CD14-positive monocyte (primary cell): ENCODE measurements at regions not wholly inside any gene's neighbourhood (a gene's known extent, or its start where the extent isn't known, plus 50 kb on each side); places are given as distances from the start of the nearest gene placed in this dataset.
A peak's percentile ranks its signal among the peaks of the same experiment; 100 is the strongest.

ENCODE experiments used
- DNase-seq, 3 donors: peaks; one replicate each; pipeline ENCODE4 v3.0.0-alpha.2; 2011 to 2022
- H2AFZ ChIP-seq: 2 replicates; pipeline ENCODE4 v1.6.0; 2012; ENCODE audit warnings: mild to moderate bottlenecking, low read depth, low read length, inconsistent platforms; ENCODE audit not compliant: insufficient read depth, poor library complexity, severe bottlenecking
- H3K27ac ChIP-seq, 2 donors: 1 replicate in 1 of 2; 2 replicates in 1 of 2; pipeline ENCODE4 v1.5.1; 2012 to 2013; ENCODE audit warnings: low read length in 2 of 2, control low read depth in 1 of 2, inconsistent platforms in 1 of 2, low read depth in 1 of 2, mild to moderate bottlenecking in 1 of 2
- H3K27me3 ChIP-seq, 2 donors: one replicate each; pipeline versions ENCODE4 v1.6.0 to v1.6.1; 2011 to 2013; ENCODE audit warnings: low read length in 2 of 2; ENCODE audit not compliant: control insufficient read depth in 2 of 2, insufficient read depth in 2 of 2
- H3K36me3 ChIP-seq, 2 donors: replicated peaks in 1 of 2; 1 replicate in 1 of 2; 2 replicates in 1 of 2; pipeline versions ENCODE4 v1.5.1 to v1.6.1; 2012 to 2013; ENCODE audit warnings: low read length in 2 of 2, control low read depth in 1 of 2, inconsistent platforms in 1 of 2, mild to moderate bottlenecking in 1 of 2; ENCODE audit not compliant: insufficient read depth in 2 of 2, control insufficient read depth in 1 of 2
- H3K4me1 ChIP-seq, 2 donors: 1 replicate in 1 of 2; 2 replicates in 1 of 2; pipeline versions ENCODE4 v1.5.1 to v1.6.1; 2012 to 2013; ENCODE audit warnings: low read length in 2 of 2, control low read depth in 1 of 2, inconsistent platforms in 1 of 2, mild to moderate bottlenecking in 1 of 2, moderate library complexity in 1 of 2; ENCODE audit not compliant: insufficient read depth in 2 of 2, control insufficient read depth in 1 of 2
- H3K4me2 ChIP-seq: replicated peaks from 2 replicates; pipeline ENCODE3; 2012; ENCODE audit warnings: low read length, moderate library complexity, mild to moderate bottlenecking; ENCODE audit not compliant: poor library complexity, severe bottlenecking; ENCODE audit errors: extremely low read depth
- H3K4me3 ChIP-seq, 3 experiments: fragments of 200-600 bp in 1 of 3; sonication (generic) in 1 of 3; replicated peaks in 1 of 3; 1 replicate in 2 of 3; 2 replicates in 1 of 3; pipeline ENCODE4 v1.5.1; 2011 to 2013; ENCODE audit warnings: low read length in 3 of 3, mild to moderate bottlenecking in 3 of 3, control low read depth in 2 of 3, low read depth in 2 of 3, inconsistent platforms in 1 of 3, moderate library complexity in 1 of 3
- H3K79me2 ChIP-seq: 2 replicates; pipeline ENCODE4 v1.6.0; 2012; ENCODE audit warnings: mild to moderate bottlenecking, control low read depth, inconsistent platforms, low read length, moderate library complexity; ENCODE audit not compliant: insufficient read depth
- H3K9ac ChIP-seq: 2 replicates; pipeline ENCODE4 v1.6.0; 2017; ENCODE audit warnings: low read length, mild to moderate bottlenecking; ENCODE audit not compliant: insufficient read depth, poor library complexity, severe bottlenecking
- H3K9me3 ChIP-seq, 2 donors: replicated peaks in 1 of 2; 1 replicate in 1 of 2; 2 replicates in 1 of 2; pipeline versions ENCODE4 v1.5.1 to v1.6.1; 2012 to 2013; ENCODE audit warnings: low read length in 2 of 2, control low read depth in 1 of 2; ENCODE audit not compliant: control insufficient read depth in 1 of 2, insufficient read depth in 1 of 2
- H4K20me1 ChIP-seq: 2 replicates; pipeline ENCODE4 v1.6.0; 2012; ENCODE audit warnings: mild to moderate bottlenecking, low read length, control low read depth, moderate library complexity; ENCODE audit not compliant: insufficient read depth
- H3K27ac Mint-ChIP-seq, 7 donors: one replicate each; pipeline ENCODE4 v1.8.0; 2020; ENCODE audit warnings: mild to moderate bottlenecking in 7 of 7, mixed read lengths in 7 of 7, moderate library complexity in 6 of 7, inconsistent platforms in 2 of 7
- H3K27me3 Mint-ChIP-seq, 3 donors: one replicate each; pipeline ENCODE4 v1.8.0; 2021 to 2022; ENCODE audit warnings: low read depth in 3 of 3, mild to moderate bottlenecking in 3 of 3, mixed read lengths in 3 of 3, moderate library complexity in 3 of 3, inconsistent platforms in 1 of 3
- H3K36me3 Mint-ChIP-seq, 2 donors: one replicate each; pipeline ENCODE4 v1.8.0; 2020; ENCODE audit warnings: mixed read lengths in 2 of 2, inconsistent platforms in 1 of 2, mild to moderate bottlenecking in 1 of 2
- H3K4me1 Mint-ChIP-seq: one replicate; pipeline ENCODE4 v1.8.0; 2020; ENCODE audit warnings: mild to moderate bottlenecking, mixed read lengths
- H3K4me3 Mint-ChIP-seq, 2 donors: one replicate each; pipeline ENCODE4 v1.8.0; 2020; ENCODE audit warnings: mild to moderate bottlenecking in 2 of 2, mixed read lengths in 2 of 2, moderate library complexity in 1 of 2
- H3K9me3 Mint-ChIP-seq, 7 donors: one replicate each; pipeline ENCODE4 v1.8.0; 2020 to 2022; ENCODE audit warnings: mixed read lengths in 7 of 7, mild to moderate bottlenecking in 6 of 7, moderate library complexity in 6 of 7, inconsistent platforms in 2 of 7
- WGBS: methylation state at CpG from one replicate; pipeline ENCODE4 v1.1.5; 2013; ENCODE audit warnings: missing lambda C conversion rate; ENCODE audit not compliant: insufficient coverage; 5-methylcytosine and 5-hydroxymethylcytosine counted together
- intact Hi-C, 2 donors: fragments of 100-400 bp; cut with micrococcal nuclease; formaldehyde crosslinking; loops; one replicate each; pipeline versions ENCODE4 v1.15.0 to v1.15.1; 2023
- TF ChIP-seq, protein P1 (sequence below): fragments of 200-600 bp; IDR thresholded peaks from one replicate; pipeline ENCODE4 v1.8.0; 2022; ENCODE audit warnings: antibody characterized with exemption, mild to moderate bottlenecking

DNA sequence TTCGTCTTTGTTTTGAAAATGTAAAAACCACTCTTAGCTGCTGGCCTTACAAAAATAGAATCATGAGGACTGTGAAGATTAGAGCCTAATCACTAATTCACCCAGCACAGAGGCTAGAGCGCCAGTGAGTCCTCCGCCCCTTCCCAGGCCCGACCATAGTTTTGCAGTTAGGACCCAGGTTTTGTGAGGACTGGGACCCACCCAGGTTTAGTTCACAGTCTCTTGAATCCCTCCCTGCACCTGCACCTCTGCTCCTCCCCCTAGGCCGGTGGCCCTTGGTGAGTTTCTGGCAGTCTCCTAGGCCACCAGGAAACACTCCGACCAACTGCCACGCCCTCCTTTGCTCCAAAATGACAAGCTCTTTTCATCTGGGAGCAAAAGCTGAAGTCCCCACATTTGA is 136.0 kb upstream of the CCDC54 start:
- Histone ChIP-seq H3K27ac (no peak overlapping the region), H3K36me3 (no peaks in the 10 kb centered on the region), H3K27me3 (no peaks in the 10 kb centered on the region), H3K9ac (peak overlapping the region; percentile 54), H3K4me3 (peak overlapping the region; percentile 53 to 88 (median 60)), H3K4me1 (peaks cover 12 to 16% of the 10 kb centered on the region in 2 donors), H4K20me1 (no peaks in the 10 kb centered on the region), H3K79me2 (no peaks in the 10 kb centered on the region), H2AFZ (peak overlapping the region; percentile 86), H3K4me2 (peak overlapping the region; percentile 100), H3K9me3 (no peaks in the 10 kb centered on the region)
- Mint-ChIP-seq H3K27ac (no peak overlapping the region), H3K4me3 (peak overlapping the region; percentile 89 to 95), H3K36me3 (no peaks in the 10 kb centered on the region), H3K27me3 (peaks cover 0 to 3% (median 2%) of the 10 kb centered on the region in 3 donors), H3K9me3 (no peaks in the 10 kb centered on the region), H3K4me1 (peaks cover 11% of the 10 kb centered on the region)
- WGBS = 0% methylated on average over 3 of the region's 7 CpGs
- no peak for DNase-seq
- intact Hi-C loops = loop anchor here in 1 of 2 donors (10.0 kb wide), 2 partner anchors 194 to 1234 kb away; no protein-coding TSS in a partner anchor
- TF ChIP-seq, protein P1, sequence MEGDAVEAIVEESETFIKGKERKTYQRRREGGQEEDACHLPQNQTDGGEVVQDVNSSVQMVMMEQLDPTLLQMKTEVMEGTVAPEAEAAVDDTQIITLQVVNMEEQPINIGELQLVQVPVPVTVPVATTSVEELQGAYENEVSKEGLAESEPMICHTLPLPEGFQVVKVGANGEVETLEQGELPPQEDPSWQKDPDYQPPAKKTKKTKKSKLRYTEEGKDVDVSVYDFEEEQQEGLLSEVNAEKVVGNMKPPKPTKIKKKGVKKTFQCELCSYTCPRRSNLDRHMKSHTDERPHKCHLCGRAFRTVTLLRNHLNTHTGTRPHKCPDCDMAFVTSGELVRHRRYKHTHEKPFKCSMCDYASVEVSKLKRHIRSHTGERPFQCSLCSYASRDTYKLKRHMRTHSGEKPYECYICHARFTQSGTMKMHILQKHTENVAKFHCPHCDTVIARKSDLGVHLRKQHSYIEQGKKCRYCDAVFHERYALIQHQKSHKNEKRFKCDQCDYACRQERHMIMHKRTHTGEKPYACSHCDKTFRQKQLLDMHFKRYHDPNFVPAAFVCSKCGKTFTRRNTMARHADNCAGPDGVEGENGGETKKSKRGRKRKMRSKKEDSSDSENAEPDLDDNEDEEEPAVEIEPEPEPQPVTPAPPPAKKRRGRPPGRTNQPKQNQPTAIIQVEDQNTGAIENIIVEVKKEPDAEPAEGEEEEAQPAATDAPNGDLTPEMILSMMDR = no peak

DNA sequence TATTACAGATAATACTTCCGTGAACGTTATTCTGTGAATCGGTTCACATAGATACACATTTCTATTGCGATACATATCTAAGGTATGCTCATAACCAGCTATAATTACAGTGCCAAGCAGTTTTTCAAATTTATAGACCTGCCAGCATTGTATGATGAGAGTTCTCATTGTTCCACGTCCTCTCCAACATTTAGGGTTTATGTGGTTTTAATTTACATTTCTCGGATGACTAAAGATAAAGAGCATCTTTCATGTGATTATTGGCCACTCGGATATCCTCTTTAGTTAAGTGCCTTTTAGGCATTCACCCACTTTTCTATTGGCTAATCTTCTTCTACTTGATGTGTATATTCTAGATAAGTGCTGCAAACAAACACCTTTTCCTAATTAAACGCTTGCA is 134.7 kb upstream of the CCDC54 start:
- Mint-ChIP-seq H3K36me3 (no peaks in the 10 kb centered on the region), H3K9me3 (no peaks in the 10 kb centered on the region), H3K4me3 (no peak overlapping the region), H3K4me1 (peaks cover 11% of the 10 kb centered on the region), H3K27ac (no peak overlapping the region), H3K27me3 (peaks cover 0 to 3% (median 2%) of the 10 kb centered on the region in 3 donors)
- H4K20me1 ChIP-seq = no peaks in the 10 kb centered on the region
- no peak overlapping the region for H3K4me3 ChIP-seq
- no peaks in the 10 kb centered on the region for H3K27me3 ChIP-seq
- intact Hi-C loops = loop anchor here in 1 of 2 donors (10.0 kb wide), 2 partner anchors 192 to 1232 kb away; no protein-coding TSS in a partner anchor
- no peaks in the 10 kb centered on the region for H3K36me3 ChIP-seq
- no peak overlapping the region for H2AFZ ChIP-seq
- 100% methylated on average over 2 of the region's 8 CpGs for WGBS
- H3K79me2 ChIP-seq = no peaks in the 10 kb centered on the region
- H3K9me3 ChIP-seq = no peaks in the 10 kb centered on the region
- H3K9ac ChIP-seq = no peak overlapping the region
- DNase-seq = no peak
- H3K27ac ChIP-seq = no peak overlapping the region
- peaks cover 12 to 16% of the 10 kb centered on the region in 2 donors for H3K4me1 ChIP-seq
- no peak overlapping the region for H3K4me2 ChIP-seq
- TF ChIP-seq, protein P1 = no peak
